HG02571 (cell line): ENCODE measurements at regions not wholly inside any gene's neighbourhood (a gene's known extent, or its start where the extent isn't known, plus 50 kb on each side); places are given as distances from the start of the nearest gene placed in this dataset.

ENCODE experiments used
- ATAC-seq: cut with Tn5 transposase; IDR thresholded peaks from one replicate; pipeline ENCODE4 v1.9.1; 2021; ENCODE audit warnings: mild to moderate bottlenecking, moderate library complexity; ENCODE audit not compliant: unreplicated experiment

DNA sequence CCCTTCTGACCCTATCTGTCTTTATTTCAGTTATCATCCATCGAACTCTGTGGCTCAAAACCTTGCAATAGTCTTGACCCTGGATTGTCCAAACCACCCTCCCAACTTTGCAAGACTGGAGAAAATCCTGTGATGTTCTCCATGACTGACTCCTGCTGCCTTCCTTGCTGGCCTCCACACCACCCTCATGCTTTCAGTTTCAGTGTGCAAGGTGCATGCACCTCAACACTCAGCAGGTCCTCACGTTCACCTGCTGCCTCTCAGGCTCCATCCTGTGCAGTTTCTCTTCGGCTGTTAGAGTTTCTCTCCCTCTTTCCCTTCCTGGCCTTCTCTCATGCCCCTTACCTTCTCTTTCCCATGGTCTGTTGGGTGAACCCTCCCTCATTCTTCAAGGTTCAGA is 59.4 kb upstream of the ASIC2 start:
- no peak for ATAC-seq

DNA sequence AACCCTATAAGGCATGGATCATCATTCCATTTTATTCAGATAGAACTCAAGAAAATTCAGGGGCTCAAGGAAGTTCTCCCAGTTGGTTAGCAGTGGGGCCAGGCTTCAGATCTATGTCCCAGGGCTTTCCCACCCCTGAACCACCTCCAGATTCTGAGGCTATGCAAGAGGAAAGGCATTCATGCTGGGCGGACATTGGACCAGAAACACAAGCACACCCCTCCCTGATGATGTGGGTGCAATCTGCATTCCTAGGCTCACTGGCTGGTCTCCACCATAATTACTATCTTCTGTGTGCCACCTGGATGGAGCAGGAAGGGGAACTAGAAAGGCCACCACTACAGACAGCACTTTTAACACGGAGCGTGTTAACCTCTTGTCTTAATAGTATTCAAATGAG is 63.2 kb upstream of the ASIC2 start:
- ATAC-seq: no peak

DNA sequence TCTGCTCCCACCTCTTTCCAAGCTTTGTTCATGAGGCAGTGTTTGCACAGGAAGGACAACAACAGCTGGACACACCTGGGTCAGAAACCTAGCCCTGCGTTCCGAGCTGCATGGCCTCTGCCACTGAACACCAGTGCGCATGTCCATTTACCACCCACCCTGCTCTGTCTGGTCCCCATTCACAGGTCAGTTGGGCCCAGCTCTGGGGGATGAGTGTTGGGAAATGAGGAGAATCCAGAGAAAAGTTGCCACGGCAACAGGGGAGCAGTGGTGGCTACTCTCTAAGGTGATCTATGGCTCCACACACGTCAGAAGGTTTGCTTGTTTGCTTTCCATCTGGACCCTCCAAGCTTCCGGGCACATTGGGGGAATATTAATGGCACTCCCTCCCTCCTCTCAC is 70.4 kb upstream of the ASIC2 start:
- ATAC-seq: no peak

DNA sequence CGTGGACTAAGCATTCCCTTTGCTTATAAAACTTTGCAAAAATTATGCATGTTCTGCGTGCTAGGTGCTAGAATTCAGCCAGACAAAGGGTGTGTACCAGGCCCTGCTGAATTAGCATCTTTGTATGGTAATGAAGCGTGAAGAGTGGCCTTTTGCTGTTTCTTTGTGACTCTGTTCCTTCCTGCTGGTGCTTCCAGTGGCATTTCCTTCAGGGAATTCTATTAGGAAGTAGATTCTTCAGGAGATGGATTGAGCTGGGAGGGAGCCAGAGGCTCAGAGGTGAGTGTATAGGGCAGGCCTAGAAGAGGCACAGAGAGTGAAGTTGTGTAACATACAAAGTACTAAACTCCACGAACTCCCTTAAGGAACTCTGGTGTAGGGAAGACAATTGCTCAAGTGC is 73.9 kb upstream of the ASIC2 start:
- ATAC-seq: no peak

DNA sequence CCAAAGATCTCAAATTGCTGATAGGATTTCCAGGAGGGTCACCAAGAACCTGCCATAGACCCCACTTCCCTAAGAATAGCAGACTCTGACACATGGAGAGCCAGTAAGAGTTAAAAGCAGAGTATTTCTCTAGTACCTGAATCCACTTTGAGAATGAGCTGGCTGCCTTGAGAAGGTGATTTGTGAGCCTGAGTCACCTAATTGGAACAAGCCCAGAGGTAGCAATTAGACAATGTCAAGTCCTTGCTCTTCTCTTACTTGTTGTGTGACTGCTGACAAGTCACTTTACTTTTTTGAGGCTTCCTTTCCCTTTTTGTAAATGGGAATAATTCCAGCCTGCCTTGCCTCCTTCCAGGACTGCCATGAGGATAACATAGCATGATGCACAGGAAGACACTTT is 76.1 kb upstream of the ASIC2 start:
- ATAC-seq: no peak

DNA sequence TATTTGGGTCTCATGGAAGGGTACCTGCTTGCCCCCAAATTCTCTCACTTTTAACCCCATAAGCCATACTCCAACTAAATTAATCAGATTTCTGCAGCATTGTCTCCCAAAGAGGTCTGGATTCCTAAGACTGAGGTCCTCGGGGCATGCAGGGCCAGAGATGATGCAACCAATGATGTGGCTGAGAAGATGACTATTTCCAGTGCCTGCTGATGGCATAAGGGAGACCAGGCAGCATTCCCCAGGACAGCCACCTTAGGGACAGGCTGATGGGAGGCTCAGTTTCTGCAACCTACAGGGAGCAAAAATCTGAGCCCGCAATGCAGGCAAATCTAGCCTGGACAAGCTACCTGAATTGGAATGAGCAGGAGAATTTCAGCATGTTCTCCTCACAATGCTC is 76.8 kb upstream of the ASIC2 start:
- no peak for ATAC-seq

DNA sequence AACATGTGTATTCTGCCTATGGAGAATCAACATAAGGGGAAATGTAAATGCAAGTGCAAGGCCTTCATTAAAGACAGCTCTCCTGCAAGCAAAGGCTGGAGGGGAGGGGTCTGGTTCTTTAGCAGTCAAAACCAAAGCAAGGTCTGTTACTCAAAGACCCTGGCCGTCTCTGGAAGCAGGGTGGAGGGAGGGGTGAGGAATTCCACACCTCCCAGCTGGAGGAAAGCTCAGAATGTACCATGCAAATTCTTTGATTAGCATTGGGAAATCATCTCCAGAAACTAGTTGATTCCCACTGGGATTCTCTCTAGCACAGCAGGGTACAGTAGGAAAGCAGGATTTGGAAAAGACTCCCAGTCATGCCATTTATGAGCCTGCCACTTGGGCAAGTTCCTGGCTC is 77.3 kb upstream of the ASIC2 start:
- no peak for ATAC-seq

DNA sequence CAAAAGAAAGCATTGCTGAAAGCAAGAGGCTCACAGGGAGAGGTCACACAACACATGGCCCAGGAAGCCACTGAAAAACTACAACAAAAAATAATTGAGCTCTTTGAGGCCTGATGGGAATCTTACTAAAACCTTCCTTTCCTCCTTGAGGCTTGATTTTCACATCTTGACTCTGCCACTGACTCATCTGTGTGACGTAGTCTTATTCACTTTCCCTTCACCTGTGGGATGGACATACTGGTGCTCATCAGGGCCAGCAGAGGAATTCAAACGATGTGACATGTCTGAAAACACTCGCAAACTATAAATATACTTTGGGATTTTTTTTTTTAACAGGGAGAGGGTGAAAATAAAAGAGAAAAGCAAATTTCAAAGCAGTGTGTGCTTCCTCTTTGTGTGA is 78.3 kb upstream of the ASIC2 start:
- ATAC-seq: no peak

DNA sequence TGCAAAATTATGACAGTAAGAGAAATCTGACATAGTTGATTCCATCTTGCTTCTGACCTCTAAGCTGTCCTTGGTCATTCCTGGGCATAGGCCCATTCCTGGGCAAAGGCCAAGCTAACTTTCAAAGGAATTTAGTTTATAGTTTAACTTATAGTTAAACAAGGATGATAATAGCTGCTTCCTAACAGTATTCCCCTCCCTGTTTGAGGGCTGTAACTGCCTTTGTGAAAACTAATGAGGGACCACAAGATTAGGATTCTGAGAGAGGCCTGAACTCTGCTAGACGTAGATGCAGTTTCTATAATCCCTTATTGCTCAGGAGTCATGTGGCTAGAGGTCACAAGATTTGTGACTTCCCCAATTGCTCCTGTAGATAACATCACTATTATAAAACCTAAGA is 80.2 kb upstream of the ASIC2 start:
- ATAC-seq: no peak

DNA sequence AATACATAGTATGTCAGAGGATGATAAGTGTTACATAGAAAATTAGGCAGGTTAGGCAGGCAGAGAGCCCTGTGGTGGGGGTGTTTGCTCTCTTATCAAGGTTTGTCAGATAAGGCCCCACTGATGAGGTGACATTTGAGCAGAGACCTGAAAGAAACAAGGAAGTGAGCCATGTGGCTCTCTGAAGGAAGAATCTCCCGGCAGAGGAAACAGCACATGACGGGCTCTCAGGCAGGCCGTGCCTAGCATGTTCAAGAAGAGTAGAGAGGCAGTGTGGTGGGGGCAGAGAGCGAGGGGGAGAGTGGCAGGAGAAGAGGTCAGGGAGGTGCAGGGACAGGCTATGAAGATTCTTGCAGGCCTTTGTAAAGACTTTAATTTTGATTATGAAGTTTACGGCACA is 82.0 kb upstream of the ASIC2 start:
- ATAC-seq: no peak

DNA sequence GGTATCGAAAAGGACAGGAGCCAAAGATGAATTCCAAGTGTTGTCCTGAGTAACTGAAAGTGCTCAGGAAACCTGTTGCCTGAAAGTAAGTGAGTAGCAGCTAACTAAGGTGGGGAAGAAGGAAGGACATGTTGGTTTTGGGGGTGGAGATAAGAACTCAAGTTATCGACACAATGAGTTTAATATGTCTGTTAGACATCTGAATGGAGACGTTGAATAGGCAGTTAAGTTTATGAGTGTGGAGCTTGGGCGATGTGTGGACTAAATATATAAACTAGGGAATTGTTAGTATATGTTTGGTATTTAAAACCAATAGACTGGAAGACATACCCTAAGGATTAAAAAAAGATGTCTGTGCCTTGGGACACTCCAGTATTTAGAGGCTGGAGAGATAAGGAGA is 82.7 kb upstream of the ASIC2 start:
- no peak for ATAC-seq

DNA sequence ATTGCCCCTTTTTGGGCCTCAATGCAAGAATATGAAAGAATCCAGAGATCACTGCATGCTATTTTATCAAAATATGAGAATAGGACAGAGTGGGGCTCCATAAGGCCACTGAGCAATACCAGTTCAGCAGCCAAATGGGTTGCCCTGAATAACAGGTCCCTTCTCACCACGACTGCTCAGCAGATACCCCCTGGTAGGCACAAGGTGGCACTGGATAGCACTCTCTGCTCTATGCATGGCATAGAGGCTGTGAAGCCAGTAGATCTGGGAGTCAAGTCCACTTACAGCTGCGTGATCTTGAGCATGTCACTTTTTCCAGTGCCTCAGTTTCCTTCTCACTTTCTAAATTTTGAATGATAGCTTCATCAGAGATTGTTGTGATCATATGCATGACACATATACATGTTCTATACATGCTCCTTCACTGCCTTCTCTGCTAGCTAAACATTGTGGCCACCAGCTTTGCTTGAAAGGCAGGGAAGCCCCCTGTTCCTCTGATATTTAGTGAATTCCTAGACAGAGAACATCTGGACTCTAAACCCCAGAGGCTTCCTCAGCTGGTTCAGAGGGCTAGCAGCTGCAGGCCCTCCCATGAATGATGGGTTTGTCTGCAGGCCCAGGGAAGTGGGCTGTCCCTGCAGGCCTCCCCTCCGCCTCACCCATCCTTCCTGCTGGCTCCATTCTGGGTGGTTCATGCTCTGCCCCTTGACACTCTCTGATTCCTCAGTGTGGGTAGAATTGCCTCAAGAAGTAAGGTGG is 84.9 kb upstream of the ASIC2 start:
- no peak for ATAC-seq

DNA sequence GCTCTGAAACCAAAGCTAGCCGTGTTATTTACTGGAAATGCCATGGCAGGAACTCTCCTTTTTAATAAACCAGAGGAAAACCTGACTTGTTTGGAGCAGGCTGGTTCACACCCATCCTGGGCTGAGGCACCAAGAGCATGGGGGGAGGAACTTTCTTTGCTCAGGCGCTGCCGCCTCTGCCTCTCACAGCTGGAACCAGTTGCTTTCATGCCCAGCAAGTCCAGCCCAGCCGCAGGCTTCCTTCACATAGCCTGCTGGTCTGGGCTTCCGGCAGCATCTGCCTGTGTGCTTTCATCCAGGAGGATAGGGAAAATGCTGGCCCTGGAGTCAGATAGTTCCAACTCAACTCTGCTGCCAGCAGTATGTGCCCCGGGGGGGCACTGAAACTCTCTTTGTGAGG is 88.1 kb upstream of the ASIC2 start:
- no peak for ATAC-seq

DNA sequence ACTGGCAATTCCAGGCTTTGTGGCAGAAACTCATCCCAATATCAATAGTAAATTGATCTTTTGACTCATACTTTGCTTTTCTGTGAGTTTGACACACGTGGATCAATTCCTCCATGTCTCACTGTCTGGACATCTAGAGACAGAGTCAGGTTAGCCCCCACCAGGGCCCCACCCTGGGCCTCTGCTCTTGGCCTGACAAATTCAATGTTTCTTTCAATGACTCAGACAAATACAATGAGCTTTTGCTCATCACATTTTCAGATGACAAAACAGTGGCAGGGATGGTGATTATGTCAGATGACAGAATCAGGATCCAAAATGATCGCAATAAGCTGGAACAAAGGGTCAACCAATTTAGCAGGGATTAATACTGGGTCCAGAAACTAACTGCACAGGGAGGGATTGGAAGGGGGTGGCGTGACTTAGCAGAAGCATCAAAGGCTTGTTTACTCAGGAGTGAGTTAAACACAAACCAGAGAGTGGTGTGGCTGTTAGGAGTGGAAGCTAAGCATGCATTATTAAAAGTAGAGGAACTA is 90.5 kb upstream of the ASIC2 start:
- ATAC-seq: no peak

DNA sequence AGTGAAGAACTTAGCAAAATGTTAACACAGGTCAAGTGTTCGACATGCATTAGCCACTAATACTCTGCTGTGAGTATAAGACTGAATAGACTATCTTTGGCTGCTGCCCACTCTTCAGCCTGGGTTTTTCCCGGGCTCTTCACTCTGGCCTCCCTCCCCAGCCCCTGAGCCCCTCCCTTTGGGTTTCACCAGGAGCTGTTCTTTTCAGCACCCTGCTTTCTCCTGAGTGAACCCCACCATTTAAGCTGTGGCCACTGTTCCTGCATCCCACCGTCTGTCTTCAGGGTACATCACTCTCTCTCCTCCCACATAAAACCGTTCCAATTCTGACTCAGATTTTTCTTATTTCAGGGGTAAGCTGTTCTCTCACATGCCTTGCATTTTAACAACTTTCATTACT is 92.0 kb upstream of the ASIC2 start:
- no peak for ATAC-seq

DNA sequence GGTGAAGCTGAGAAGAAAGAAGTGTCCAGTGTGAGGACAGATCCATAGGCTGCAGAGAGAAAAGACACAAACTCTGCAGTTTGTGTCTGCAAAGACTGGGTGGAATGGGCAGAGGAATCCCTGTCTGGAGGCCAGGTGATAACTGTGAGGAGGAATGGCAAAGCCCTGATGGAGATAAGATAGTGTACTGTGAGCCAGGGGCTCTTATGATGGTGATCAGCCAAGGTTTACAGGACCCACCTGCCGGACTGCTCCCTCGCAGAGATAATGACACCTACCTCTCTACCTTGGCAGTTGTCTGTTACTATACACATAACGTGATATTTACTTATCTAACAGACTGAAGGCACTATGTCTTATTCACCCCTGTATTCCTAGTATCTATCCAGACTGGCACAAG is 92.6 kb upstream of the ASIC2 start:
- no peak for ATAC-seq

DNA sequence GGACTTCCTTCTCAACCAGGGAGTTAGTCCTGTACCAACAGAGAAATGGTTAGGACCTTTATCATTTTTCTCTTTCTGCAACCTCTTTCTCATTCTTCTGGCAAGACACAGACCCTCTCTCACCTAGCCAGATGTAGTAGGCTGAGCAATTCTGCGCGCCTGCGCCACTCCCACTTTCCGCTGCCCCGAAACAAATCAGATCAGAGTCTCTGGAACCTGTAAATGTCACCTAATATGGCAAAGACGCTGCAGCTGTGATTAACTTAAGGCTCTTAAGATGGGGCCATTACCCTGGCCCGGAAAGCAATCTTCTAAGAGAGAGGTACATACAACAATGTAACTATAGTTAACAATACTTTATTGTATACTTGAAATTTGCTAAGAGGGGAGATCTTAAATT is 94.3 kb upstream of the ASIC2 start:
- ATAC-seq: no peak

DNA sequence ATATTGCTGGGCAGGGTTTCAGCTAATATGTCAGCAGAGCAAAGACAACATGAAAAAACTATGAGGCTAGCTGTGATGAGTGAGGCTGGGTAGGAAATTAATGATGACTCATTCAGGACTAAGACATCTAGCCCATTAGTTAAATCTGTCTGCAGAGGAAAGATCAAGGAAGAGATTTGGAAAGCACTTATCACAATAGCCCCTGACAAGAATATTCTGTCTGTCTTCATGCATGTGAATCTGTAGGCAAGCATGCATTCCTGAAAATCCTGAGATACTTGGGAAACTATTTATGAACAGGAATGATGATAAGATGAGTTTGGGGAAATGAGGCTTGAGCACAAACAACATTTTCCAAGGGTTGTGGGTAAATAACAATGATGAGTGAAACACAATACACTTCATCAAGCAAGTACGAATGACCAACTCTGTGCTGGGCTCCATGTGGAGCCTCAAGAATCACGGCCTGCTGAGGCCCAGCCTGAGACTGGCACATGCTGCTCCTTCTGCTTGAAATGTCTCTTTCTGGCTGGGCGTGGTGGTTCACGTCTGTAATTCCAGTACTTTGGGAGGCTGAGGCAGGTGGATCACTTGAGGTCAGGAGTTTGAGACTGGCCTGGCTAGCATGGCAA is 96.5 kb upstream of the ASIC2 start:
- no peak for ATAC-seq

DNA sequence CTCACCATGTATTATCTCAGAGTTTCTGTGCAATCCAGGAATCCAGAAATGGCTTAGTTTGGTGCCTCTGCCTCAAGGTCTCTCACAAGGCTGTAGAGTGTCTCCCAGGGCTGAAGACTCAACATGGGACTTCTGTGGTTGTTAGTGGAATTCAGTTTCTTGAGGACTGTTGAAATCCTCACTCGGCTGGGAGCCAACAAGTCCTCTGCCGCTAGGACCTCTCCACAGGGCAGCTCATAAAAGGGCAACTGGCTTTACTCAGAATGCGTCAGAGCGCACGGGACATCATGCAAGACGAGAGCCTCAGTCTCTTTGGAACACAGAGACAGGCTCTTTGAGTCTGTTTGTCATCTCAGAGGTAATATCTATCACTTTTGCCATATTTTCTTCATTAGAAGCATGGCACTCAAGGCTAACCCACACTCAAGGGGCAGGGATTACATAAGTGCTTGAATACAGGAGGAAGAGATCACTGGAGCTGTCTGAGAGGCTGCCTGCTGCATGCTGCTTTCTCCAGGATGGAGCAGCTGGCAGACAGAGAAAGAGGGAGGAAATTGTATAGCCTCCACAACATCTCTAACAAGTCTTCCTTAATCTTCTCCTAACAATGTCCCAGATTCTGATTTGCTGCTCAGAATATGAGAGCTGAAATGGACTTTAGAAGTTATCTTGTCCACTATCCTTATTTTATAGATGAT is 97.5 kb upstream of the ASIC2 start:
- no peak for ATAC-seq

DNA sequence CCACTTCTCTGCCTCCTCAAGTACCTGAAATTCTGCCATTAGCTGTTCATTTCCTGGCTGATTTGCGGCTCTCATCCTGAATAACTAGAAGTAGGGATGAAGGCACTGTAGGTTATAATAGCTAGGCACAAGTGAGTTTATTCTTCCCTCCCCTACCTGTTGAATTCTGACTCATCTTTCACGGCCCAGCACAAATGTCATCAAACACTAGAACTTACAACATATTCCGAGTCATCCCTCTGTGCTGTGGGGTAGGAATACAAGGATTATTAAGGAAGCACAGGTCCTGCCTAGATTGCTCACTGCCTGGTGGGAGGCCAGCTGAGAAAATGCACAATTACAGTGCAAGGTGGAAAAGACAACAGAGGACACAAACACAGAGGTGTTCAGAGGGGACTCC is 103.7 kb upstream of the ASIC2 start:
- ATAC-seq: no peak

DNA sequence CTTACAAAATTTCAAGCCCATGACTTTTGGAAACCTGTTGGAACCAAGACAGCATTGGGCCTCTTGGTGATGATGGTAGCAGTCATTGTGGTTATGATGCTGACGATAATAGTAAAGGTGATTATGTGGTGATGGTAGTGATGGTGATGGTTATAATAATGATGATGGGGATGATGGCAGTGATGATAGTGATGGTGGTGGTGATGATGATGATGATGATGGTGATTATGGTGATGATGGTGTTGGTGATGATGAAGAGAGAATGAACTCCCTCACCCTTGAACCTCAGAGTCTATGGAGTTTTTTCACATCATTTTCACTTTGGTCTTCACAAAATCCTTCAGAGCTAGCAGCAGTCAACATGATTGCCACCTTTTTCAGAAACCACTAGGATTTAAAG is 105.3 kb upstream of the ASIC2 start:
- ATAC-seq: no peak

DNA sequence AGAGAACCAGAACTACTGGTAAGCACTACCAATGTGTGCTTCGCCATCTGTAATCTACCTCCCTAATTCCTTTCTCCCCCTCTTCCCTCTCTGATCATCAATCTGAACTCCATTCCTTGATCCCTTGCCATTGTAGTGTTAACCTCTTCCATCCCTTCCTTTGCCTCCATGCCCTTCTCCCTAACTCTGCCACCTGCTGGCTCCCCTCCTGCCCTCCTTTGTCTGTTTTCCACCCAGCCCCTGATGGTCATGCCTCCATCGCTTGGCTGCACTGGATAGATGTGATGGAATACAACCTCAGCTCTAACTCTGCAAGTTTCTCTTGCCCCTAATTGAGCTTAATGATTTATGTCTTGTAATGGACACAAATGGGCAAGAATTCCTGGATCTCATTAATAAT is 108.2 kb upstream of the ASIC2 start:
- ATAC-seq: no peak
